ENCODE measurements at regions not wholly inside any gene's neighbourhood (a gene's known extent, or its start where the extent isn't known, plus 50 kb on each side); places are given as distances from the start of the nearest gene placed in this dataset.

DNA sequence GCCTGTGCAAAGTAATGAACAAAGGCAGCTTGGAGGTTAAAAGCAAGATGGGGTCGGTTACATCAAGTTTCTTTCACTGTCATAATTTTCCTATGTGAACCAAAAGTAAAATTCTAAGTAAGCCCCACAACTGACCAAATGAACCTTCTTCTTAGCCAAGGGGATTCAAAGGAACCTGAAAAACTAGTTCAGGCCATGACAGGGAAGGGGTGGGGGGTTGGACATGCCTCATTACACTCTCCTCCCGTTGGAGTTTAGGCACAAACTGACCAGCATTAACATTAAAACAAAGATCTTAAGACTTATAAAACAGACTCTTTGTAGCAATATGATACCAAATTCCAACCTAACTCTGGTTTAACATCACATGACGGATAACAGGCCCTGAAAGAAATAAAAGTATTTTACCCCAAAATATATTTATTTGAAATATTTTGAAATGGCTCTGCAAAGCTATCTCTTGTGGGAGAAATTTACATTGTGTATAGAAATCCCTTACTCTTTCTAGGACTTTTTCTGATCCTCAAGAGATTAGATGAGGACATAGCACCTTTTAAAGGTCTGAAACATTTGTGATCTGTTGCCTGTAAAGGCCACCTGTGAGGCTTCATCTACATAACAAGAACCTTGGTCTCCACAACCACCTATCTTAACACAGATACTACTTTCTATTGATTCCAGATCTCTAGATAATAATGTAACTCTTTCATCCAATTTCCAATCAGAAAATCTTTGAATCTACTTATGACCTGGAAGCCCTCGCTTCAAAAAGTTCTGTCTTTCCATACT, 1829.0 kb upstream of the MIR17HG start:
- no peak for TF ChIP-seq FOXK2 (conservative IDR thresholded peaks at IDR 0.05 in 1 of 2, IDR thresholded peaks at IDR 0.05 in 1 of 2; ENCODE audit: low read depth in 2 of 2)
- TF ChIP-seq, protein P1, sequence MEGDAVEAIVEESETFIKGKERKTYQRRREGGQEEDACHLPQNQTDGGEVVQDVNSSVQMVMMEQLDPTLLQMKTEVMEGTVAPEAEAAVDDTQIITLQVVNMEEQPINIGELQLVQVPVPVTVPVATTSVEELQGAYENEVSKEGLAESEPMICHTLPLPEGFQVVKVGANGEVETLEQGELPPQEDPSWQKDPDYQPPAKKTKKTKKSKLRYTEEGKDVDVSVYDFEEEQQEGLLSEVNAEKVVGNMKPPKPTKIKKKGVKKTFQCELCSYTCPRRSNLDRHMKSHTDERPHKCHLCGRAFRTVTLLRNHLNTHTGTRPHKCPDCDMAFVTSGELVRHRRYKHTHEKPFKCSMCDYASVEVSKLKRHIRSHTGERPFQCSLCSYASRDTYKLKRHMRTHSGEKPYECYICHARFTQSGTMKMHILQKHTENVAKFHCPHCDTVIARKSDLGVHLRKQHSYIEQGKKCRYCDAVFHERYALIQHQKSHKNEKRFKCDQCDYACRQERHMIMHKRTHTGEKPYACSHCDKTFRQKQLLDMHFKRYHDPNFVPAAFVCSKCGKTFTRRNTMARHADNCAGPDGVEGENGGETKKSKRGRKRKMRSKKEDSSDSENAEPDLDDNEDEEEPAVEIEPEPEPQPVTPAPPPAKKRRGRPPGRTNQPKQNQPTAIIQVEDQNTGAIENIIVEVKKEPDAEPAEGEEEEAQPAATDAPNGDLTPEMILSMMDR (IDR thresholded peaks at IDR 0.05 in 2 of 3, conservative IDR thresholded peaks at IDR 0.05 in 1 of 3; ENCODE audit: insufficient read depth in 2 of 3, low read depth in 1 of 3, low read length in 3 of 3), result no peak
- TF ChIP-seq, protein P2, sequence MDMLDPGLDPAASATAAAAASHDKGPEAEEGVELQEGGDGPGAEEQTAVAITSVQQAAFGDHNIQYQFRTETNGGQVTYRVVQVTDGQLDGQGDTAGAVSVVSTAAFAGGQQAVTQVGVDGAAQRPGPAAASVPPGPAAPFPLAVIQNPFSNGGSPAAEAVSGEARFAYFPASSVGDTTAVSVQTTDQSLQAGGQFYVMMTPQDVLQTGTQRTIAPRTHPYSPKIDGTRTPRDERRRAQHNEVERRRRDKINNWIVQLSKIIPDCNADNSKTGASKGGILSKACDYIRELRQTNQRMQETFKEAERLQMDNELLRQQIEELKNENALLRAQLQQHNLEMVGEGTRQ (CRISPR knock-in tag; IDR thresholded peaks at IDR 0.05), result no peak
- TF ChIP-seq PHF20 (IDR thresholded peaks at IDR 0.05; ENCODE audit: partially characterized antibody), result no peak

Data from K562 (cell line).